Esophagus muscularis mucosa (tissue), 4 donors: ENCODE measurements at regions not wholly inside any gene's neighbourhood (a gene's known extent, or its start where the extent isn't known, plus 50 kb on each side); places are given as distances from the start of the nearest gene placed in this dataset.

Experiments used
- DNase-seq: peaks from one replicate; pipeline ENCODE4 v3.0.0-alpha.2; 2017; ENCODE audit errors: extremely low spot score
- H3K27ac ChIP-seq, 4 donors: fragments of 200-600 bp; sonication (generic); replicated peaks in 1 of 4; 1 replicate in 3 of 4; 2 replicates in 1 of 4; pipeline ENCODE4 v1.5.1; 2016 to 2019; ENCODE audit warnings: mild to moderate bottlenecking in 1 of 4
- H3K27me3 ChIP-seq, 4 donors: fragments of 200-600 bp; sonication (generic); one replicate each; pipeline versions ENCODE4 v1.5.1 to v1.6.0; 2016 to 2019
- H3K36me3 ChIP-seq, 4 donors: fragments of 200-600 bp; sonication (generic); one replicate each; pipeline ENCODE4 v1.5.1; 2016 to 2019
- H3K4me1 ChIP-seq, 4 donors: fragments of 200-600 bp; sonication (generic); one replicate each; pipeline ENCODE4 v1.5.1; 2016 to 2019
- H3K4me3 ChIP-seq, 4 donors: fragments of 200-600 bp; sonication (generic); 1 replicate in 2 of 4; 2 replicates in 2 of 4; pipeline ENCODE4 v1.5.1; 2016 to 2019; ENCODE audit warnings: mild to moderate bottlenecking in 4 of 4, moderate library complexity in 1 of 4
- H3K9me3 ChIP-seq, 4 donors: fragments of 200-600 bp; sonication (generic); 1 replicate in 3 of 4; 2 replicates in 1 of 4; pipeline ENCODE4 v1.5.1; 2016 to 2019
- CTCF ChIP-seq, 3 experiments: fragments of 200-600 bp in 2 of 3; fragments of 450-650 bp in 1 of 3; sonication (generic) in 2 of 3; IDR thresholded peaks; one replicate each; pipeline ENCODE4 v1.5.1; 2017 to 2019; ENCODE audit warnings: antibody characterized with exemption in 3 of 3, mild to moderate bottlenecking in 2 of 3, moderate library complexity in 1 of 3
- EP300 ChIP-seq: sonication (generic); formaldehyde crosslinking; IDR thresholded peaks from one replicate; pipeline ENCODE4 v1.6.1; 2017; ENCODE audit warnings: antibody characterized with exemption
- POLR2A ChIP-seq: fragments of 450-650 bp; IDR thresholded peaks from one replicate; pipeline ENCODE4 v1.6.1; 2017; ENCODE audit warnings: antibody characterized with exemption, moderate library complexity, mild to moderate bottlenecking, low read depth
- POLR2AphosphoS5 ChIP-seq, 2 donors: sonication (generic); formaldehyde crosslinking; IDR thresholded peaks; one replicate each; pipeline ENCODE4 v1.6.1; 2017; ENCODE audit warnings: antibody characterized with exemption in 2 of 2
- WGBS: methylation state at CpG from one replicate; pipeline ENCODE4 v1.1.5; 2018; 5-methylcytosine and 5-hydroxymethylcytosine counted together
- intact Hi-C: fragments of 100-400 bp; cut with DNase I; formaldehyde crosslinking; loops from one replicate; pipeline ENCODE4 v1.15.1; 2023

DNA sequence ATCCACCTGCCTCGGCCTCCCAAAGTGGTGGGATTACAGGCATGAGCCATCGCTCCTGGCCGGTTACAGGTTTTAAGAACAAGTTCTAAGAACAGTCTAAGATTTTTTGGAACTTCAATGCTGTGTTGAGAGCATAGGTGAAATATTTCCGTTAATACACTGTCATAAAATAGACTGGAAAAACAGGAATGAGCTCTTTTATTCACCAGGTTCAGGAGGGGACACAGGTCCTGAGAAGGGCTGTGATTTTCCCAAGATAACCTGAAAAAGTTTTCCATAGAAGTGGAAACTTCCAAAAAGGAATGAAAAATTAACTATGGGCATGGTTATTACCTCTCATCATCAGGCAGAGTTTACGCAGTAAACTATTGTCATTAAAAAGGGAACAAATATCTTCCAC lies 97.6 kb upstream of the TMEM178A start:
- Histone ChIP-seq H3K36me3 (no peaks in the 10 kb centered on the region), H3K4me1 (peaks cover 38 to 58% (median 55%) of the 10 kb centered on the region in 4 donors), H3K27ac (peak overlapping the region; percentile 30 to 62 (median 50)), H3K27me3 (no peaks in the 10 kb centered on the region), H3K4me3 (no peak overlapping the region), H3K9me3 (peaks cover 0 to 12% (median 8%) of the 10 kb centered on the region in 4 donors)
- WGBS, result 87% methylated on average over 5 of the region's 5 CpGs
- DNase-seq, result no peak
- TF ChIP-seq CTCF (IDR thresholded peaks at IDR 0.05), result no peak
- no peak for TF ChIP-seq EP300
- no peak for TF ChIP-seq POLR2A
- no peak for TF ChIP-seq POLR2AphosphoS5 (IDR thresholded peaks at IDR 0.05)
- intact Hi-C loops, result no loop called here

DNA sequence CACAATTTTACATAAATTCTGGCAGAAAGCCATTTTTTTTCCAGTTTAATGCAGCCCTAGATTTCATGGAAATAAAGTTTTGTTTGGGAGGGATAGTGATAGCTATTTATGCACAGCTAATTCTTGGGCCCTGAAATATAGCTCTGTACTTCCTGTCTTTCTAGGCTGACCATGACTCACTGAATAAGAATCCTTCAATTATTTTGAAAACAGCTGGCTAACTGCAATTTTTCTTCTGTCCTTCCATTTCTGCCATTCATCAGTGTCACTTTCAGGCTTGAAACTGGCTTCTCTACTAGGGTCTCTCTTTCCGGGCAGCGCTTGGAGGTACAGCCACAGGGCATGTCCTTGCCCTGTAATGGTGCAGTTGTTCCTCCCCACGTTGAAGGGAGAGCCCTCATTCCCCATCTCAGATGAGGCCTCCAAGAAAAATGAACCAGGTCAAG lies 97.1 kb upstream of the TMEM178A start:
- H3K9me3 ChIP-seq, result peaks cover 0 to 7% (median 3%) of the 10 kb centered on the region in 4 donors
- no peak overlapping the region for H3K4me3 ChIP-seq
- peaks cover 38 to 58% (median 55%) of the 10 kb centered on the region in 4 donors for H3K4me1 ChIP-seq
- H3K36me3 ChIP-seq, result no peaks in the 10 kb centered on the region
- H3K27me3 ChIP-seq, result no peaks in the 10 kb centered on the region
- peak overlapping the region; percentile 43 to 62 (median 50) for H3K27ac ChIP-seq
- DNase-seq, result no peak
- peak; percentile 27 to 34 for TF ChIP-seq POLR2AphosphoS5 (IDR thresholded peaks at IDR 0.05)
- no peak for TF ChIP-seq CTCF (IDR thresholded peaks at IDR 0.05)
- 41% methylated on average over 3 of the region's 3 CpGs for WGBS
- intact Hi-C loops, result no loop called here

- TF ChIP-seq POLR2A, result no peak
- no peak for TF ChIP-seq EP300
- no peak for TF ChIP-seq POLR2AphosphoS5 (IDR thresholded peaks at IDR 0.05)
- no peak for TF ChIP-seq CTCF (IDR thresholded peaks at IDR 0.05)
- Histone ChIP-seq H3K4me3 (no peak overlapping the region), H3K27me3 (no peaks in the 10 kb centered on the region), H3K4me1 (peaks cover 38 to 58% (median 55%) of the 10 kb centered on the region in 4 donors), H3K36me3 (no peaks in the 10 kb centered on the region), H3K9me3 (no peaks in the 10 kb centered on the region), H3K27ac (peak overlapping the region in 1 of 4 donors; percentile 46)
- intact Hi-C loops, result no loop called here
- no peak for DNase-seq
- 100% methylated on average over 1 of the region's 1 CpG for WGBS
Measured at GRCh38 chr2:39570130-39570555, 95.6 kb upstream of the TMEM178A start.

GRCh38 chr2:39570614-39571013 lies 95.1 kb upstream of the TMEM178A start:
- intact Hi-C loops, result no loop called here
- H3K27me3 ChIP-seq, result no peaks in the 10 kb centered on the region
- 65% methylated on average over 3 of the region's 3 CpGs for WGBS

More at GRCh38 chr2:39570614-39571013, 95.1 kb upstream of the TMEM178A start:
- H3K4me1 ChIP-seq, result peaks cover 38 to 58% (median 55%) of the 10 kb centered on the region in 4 donors
- no peak overlapping the region for H3K4me3 ChIP-seq
- H3K27ac ChIP-seq, result peak overlapping the region in 2 of 4 donors; percentile 13 to 46
- TF ChIP-seq EP300, result no peak
- TF ChIP-seq POLR2AphosphoS5 (IDR thresholded peaks at IDR 0.05), result no peak
- TF ChIP-seq CTCF (IDR thresholded peaks at IDR 0.05), result no peak
- TF ChIP-seq POLR2A, result no peak
- H3K9me3 ChIP-seq, result no peaks in the 10 kb centered on the region
- no peaks in the 10 kb centered on the region for H3K36me3 ChIP-seq
- no peak for DNase-seq
